DMS153 treated with DMSO at 0.1 percent for 48 hours (cell line): ENCODE measurements at regions not wholly inside any gene's neighbourhood (a gene's known extent, or its start where the extent isn't known, plus 50 kb on each side); places are given as distances from the start of the nearest gene placed in this dataset.
"Not testable (repeated sequence)": the region's sequence is repeated elsewhere in the genome, so short reads cannot be mapped to it uniquely, and the experiment has no call there.

Experiments used
- DNase-seq: peaks from one replicate; lab custom pipeline; 2025; ENCODE audit not compliant: unreplicated experiment; lab: John Stamatoyannopoulos, UW

- not testable (repeated sequence) for DNase-seq
Observed at GRCh38 chr10:61192589-61192988, 248.6 kb upstream of the RHOBTB1 start.

DNA sequence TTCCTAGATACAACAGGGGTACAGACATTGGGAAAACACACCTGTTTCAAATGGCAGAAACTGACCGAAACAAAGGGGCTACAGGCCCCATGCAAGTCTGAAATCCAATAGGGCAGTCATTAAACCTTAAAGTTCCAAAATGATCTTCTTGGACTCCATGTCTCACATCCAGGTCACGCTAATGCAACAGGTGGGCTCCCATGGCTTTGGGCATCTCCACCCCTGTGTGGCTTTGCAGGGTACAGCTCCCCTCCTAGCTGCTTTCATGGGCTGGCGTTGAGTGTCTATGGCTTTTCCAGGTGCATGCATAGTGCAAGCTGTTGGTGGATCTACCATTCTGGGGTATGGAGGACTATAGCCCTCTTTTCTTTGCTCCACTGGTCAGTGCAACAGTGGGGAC, 248.1 kb upstream of the RHOBTB1 start:
- no peak for DNase-seq

- DNase-seq: no peak
Observed at GRCh38 chr10:61189912-61190311, 245.9 kb upstream of the RHOBTB1 start.

DNA sequence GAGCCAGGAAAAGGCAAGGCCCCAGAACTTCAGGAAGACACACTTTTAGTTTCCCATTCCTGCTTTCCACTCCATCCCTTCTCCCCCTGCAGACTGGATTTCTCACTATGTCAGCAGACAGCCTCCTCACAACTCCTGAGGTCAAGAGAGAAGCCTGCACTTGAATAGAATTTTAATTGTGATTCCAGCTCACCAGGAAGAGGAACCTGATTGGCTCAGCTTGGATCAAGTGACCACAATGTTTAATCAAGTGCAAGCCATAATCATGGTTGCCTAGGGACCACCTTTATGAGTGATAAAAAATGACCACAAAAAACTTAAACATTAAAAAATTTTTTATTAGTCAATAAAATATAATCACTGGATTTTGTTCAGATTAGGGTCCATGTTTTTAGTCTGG, 244.7 kb upstream of the RHOBTB1 start:
- peak; percentile 17 for DNase-seq

GRCh38 chr10:61188101-61188500, 244.1 kb upstream of the RHOBTB1 start:
- DNase-seq: no peak

- DNase-seq: no peak
Observed at GRCh38 chr10:61187601-61188000, 243.6 kb upstream of the RHOBTB1 start.

GRCh38 chr10:61186408-61186807, 242.4 kb upstream of the RHOBTB1 start:
- no peak for DNase-seq

DNA sequence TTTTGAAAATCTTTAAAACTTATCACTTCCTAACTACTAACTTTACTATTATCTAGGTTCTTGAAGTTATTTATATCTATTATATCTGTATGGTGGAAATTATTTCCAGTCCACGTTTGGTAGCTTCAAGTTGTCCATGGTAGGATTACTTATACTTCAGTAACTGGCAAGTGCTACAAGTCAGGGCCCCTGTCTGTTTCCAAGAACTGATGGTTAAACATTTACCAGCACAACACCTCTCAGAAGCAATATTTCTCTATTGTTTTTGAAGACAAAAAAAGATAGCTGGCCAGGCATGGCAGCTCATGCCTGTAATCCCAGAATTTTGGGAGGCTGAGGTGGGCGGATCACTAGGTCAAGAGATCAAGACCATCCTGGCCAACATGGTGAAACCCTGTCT, 240.4 kb upstream of the RHOBTB1 start:
- DNase-seq: no peak

- DNase-seq: no peak
Observed at GRCh38 chr10:61183967-61184366, 240.0 kb upstream of the RHOBTB1 start.

- DNase-seq: no peak
Observed at GRCh38 chr10:61181832-61182231, 237.8 kb upstream of the RHOBTB1 start.

DNA sequence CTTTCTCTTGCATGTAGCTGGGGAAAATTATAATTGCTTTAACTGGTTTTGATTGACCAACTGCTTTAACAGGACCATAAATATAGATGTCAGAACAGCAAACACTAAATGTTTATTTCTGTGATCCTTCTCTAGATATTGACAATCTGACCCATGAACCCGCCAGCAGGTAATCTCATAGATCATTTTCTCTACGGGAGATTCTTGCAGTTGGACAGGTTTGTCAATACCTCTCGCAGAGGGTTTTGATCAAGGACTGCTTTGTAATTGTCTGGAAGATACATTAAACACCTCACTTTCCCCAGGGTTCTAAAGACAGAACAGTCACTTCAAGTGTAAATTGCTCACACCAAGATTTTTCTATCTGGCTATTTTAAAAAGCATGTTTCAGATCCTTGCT, 235.8 kb upstream of the RHOBTB1 start:
- peak; percentile 37 for DNase-seq

DNA sequence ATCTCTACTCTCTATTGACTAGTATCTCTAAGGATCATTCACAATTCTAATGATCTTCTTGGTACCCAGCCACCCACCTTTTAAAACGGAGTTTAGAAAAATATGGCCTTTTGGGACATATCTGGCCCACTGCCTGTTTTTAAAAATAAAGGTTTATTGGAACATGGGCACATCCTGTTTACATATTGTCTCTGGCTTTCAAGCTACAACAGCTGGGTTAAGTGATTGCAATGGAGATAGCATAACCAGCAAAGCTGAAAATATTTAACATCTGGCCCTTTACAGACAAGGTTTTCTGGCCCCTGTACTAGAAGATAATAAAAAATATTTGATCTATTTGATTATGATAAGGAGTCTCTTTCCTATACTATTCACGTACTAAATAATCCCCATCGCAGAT, 232.4 kb upstream of the RHOBTB1 start:
- DNase-seq: no peak

GRCh38 chr10:61175316-61175715, 231.3 kb upstream of the RHOBTB1 start:
- no peak for DNase-seq

GRCh38 chr10:61173450-61173849, 229.5 kb upstream of the RHOBTB1 start:
- no peak for DNase-seq

DNA sequence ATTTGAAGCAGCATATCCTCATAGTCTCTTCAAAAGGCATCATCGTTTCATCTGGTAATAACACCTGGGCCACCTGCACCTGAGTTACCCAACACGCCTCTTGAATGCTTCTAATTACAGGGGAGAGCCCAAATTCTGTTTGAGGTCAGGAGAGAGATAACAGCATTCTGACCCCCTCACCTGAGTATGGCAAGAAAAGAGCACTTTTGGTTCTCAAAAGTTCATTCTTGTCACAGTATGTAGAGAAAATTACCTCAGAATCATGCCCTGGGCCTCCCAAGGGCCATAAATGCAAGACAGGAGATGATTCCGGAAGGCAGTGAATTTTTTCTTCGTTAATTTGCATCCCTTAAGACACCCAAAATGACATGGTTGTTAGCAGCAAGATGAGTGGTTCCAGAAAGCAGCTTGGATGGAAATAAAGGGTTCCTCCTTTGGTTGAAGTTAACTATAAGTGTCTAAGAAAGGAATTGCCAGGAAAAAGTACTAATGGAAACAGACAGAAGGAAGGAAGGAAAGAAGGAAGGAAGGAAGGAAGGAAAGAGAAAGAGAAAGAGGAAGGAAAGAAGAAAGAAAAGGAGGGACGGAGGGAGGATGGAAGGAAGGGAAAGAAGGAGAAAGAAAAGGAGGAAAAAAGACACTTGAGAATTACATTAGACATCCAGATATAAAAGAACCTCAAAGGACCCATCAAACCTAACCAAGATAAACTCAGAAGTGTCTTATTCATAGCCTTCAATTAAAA, 228.4 kb upstream of the RHOBTB1 start:
- no peak for DNase-seq

DNA sequence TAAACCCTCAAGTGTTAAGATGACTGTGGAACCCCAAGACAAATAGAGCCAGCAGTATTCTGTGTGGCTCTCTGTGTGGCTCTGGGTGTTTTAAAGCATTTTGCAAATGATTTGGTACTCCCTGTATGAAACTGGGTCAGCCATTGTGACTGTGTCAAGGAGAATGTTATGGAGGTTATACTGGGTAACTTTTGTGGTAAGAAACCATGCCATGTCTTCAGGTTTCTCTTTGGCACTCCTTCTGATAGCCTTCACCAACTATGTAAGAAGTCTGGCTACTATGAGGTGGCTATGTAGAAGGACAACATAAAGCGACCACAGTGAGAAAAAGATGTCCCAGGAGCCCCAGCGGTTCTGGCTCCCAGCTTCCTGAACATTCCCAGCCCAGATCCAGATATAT, 226.6 kb upstream of the RHOBTB1 start:
- no peak for DNase-seq

GRCh38 chr10:61169294-61169693, 225.3 kb upstream of the RHOBTB1 start:
- no peak for DNase-seq

DNA sequence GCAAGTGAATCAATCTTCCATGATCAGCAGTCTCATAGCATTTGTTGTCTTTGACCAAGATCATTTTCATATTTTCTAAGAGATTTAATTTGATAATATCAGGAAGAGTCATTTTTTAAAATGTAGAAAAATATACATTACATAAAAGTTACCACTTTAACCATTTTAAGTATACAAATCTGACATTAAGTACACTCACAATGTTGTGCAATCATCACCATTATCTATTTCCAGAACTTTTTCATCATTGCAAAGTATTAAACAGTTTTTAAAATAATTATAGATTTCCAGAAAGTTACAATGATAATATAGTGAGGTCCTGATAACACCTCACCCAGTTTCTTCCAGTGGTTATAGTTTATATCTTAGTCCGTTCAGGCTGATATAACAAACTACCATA, 222.5 kb upstream of the RHOBTB1 start:
- DNase-seq: no peak

- no peak for DNase-seq
Observed at GRCh38 chr10:61166065-61166464, 222.1 kb upstream of the RHOBTB1 start.

- DNase-seq: no peak
Observed at GRCh38 chr10:61164458-61165160, 220.6 kb upstream of the RHOBTB1 start.

- no peak for DNase-seq
Observed at GRCh38 chr10:61163403-61163802, 219.4 kb upstream of the RHOBTB1 start.

DNA sequence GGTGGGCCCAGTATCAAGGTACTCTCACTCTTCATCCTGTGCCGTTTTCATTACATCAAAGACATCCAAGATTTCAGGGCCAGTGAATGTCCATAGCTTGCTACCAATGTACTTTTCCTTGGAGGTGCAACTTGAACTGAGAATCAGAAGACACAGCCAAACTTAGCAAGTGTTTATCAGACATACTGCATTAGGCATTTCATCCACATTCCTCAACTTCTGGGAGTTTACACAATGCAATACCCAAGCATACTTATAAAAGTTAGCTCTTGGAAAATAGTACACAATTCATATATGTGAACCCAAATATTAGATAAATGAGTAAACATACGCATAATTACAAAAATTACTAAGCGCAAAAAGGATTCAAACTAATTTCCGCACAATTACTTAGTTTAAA, 216.3 kb upstream of the RHOBTB1 start:
- no peak for DNase-seq

- DNase-seq: no peak
Observed at GRCh38 chr10:61159253-61159652, 215.3 kb upstream of the RHOBTB1 start.
